ENCODE measurements at regions not wholly inside any gene's neighbourhood (a gene's known extent, or its start where the extent isn't known, plus 50 kb on each side); places are given as distances from the start of the nearest gene placed in this dataset.
"Not testable (repeated sequence)": the region's sequence is repeated elsewhere in the genome, so short reads cannot be mapped to it uniquely, and the experiment has no call there.

DNA sequence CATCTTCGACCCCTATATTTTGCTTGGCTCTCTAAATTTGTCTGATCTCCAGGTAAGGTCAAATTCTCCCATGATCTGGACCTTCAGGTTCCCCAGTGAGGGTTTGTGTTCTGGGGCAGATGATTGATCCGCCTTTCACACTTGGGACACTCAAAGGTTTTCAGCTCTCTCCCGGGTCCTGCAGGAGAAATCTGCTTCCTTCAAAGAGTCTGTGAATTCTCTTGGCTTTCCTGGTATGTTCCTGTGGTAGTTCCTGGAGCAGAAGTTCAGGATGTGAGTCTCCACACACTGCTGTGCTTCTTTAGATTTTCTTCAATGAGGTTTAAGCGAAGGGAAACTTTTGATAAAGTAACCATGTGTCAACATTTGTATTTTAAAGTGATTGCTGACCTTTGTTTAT is 318.0 kb downstream of the TAF11L14 start:
- Histone ChIP-seq H3K4me3 (ENCODE audit: low read depth, low read length) (no peak overlapping the region), H3K4me1 (no peaks in the 10 kb centered on the region), H3K9me3 (no peaks in the 10 kb centered on the region), H3K27me3 (no peaks in the 10 kb centered on the region), H3K36me3 (no peaks in the 10 kb centered on the region)
- DNase-seq, result no peak
- TF ChIP-seq, protein P1, sequence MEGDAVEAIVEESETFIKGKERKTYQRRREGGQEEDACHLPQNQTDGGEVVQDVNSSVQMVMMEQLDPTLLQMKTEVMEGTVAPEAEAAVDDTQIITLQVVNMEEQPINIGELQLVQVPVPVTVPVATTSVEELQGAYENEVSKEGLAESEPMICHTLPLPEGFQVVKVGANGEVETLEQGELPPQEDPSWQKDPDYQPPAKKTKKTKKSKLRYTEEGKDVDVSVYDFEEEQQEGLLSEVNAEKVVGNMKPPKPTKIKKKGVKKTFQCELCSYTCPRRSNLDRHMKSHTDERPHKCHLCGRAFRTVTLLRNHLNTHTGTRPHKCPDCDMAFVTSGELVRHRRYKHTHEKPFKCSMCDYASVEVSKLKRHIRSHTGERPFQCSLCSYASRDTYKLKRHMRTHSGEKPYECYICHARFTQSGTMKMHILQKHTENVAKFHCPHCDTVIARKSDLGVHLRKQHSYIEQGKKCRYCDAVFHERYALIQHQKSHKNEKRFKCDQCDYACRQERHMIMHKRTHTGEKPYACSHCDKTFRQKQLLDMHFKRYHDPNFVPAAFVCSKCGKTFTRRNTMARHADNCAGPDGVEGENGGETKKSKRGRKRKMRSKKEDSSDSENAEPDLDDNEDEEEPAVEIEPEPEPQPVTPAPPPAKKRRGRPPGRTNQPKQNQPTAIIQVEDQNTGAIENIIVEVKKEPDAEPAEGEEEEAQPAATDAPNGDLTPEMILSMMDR (IDR thresholded peaks at IDR 0.05; ENCODE audit: low read depth, low read length), result no peak

DNA sequence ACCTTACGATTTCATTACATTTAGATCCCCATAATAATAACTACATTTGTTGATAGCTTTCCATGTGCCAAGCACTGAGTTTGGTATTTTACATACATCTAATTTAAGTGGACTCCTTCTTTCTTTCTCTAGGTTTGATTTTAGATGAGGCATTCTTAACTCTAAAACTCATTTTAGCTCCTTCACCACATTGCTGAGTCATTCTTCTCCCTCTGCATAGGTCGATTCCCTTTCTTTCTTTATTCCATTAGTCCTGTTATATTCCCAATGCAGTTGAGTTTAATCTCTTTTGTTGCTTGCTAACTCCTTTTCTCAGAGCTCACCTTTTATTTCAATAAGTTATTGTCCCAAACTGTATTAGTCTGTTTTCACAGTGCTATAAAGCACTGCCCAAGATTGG is 329.8 kb downstream of the TAF11L14 start:
- Histone ChIP-seq H3K36me3 (no peaks in the 10 kb centered on the region), H3K9me3 (no peaks in the 10 kb centered on the region), H3K4me1 (no peaks in the 10 kb centered on the region), H3K4me3 (ENCODE audit: low read depth, low read length) (no peak overlapping the region), H3K27me3 (no peaks in the 10 kb centered on the region)
- no peak for DNase-seq
- TF ChIP-seq, protein P1 (IDR thresholded peaks at IDR 0.05; ENCODE audit: low read depth, low read length), result no peak

DNA sequence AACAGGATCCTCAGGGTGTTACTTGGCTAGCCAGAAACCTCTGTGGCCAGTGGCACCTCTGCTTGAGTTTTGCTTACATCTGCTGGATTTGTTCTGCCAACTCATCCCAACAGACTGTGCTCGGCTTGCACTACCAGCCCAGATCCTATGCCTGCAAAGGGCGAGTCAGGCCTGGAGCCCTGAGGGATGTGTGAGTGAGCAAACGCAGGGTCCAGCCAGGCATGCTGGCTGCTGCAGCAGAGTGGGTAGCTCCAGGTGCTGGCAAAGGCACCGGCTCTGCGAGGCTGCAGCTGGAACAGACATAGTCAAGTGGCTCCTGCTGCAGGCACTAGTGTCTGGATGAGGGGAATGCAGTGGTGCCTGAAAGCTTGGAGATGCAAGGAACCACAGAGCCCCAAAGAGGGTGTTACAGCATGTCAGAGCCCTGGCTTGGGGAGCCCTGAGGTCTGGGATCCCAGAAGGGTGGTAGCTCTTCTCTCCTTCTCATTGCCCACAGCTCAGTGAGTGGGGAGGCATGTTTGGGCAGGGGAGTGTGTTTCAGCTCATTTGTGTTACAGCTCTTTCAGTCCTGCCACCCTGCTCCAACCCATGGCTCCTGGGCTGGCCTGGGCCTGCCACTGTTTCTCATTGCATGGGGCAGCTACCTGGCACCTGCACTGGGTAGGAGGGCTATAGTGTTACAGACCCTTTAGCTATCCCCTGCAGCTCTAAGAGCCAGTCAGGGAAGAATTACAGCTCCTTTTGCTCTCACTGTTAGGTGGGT is 332.6 kb downstream of the TAF11L14 start:
- Histone ChIP-seq H3K27me3 (no peaks in the 10 kb centered on the region), H3K4me3 (ENCODE audit: low read depth, low read length) (no peak overlapping the region), H3K36me3 (no peaks in the 10 kb centered on the region), H3K4me1 (no peaks in the 10 kb centered on the region), H3K9me3 (no peaks in the 10 kb centered on the region)
- TF ChIP-seq, protein P1 (IDR thresholded peaks at IDR 0.05; ENCODE audit: low read depth, low read length), result no peak
- DNase-seq, result no peak

DNA sequence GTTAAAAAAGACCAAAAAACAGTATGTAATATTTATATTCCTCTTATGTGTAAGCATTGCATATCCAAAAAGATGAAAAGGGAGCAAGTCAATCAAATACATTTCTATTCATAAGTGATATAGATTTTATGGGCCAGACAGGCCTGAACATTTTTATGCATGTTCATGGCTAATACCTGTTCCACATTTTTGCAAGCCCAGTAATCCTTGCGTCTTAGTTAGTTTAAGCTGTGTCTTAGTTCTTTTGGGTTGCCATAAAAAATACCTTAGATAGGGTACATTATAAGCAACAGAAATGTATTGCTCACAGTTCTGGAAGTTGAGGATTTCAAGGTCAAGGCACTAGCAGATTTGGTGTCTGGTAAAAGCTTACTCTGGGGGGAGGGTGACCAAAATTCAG is 342.1 kb downstream of the TAF11L14 start:
- Histone ChIP-seq H3K36me3 (no peaks in the 10 kb centered on the region), H3K4me1 (no peaks in the 10 kb centered on the region), H3K4me3 (ENCODE audit: low read depth, low read length) (no peak overlapping the region), H3K27me3 (no peaks in the 10 kb centered on the region), H3K9me3 (no peaks in the 10 kb centered on the region)
- no peak for DNase-seq
- TF ChIP-seq, protein P1 (IDR thresholded peaks at IDR 0.05; ENCODE audit: low read depth, low read length), result no peak

DNA sequence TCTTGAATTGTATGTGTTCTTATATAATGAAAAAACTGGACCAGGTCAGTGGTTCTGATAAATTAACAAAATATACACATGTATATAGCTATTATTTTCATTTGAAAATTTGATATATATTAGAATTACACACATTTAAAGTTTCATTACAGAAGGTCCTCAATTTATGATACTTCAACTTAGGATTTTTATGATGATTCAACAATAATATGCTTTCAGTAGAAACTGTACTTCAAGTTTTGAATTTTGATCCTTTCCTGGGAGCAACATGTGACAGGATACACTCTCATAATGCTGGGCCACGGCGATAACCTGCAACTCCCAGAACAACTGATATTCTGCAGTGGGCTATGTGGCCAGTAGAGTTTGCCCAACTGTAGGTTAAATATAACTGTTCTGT is 344.7 kb downstream of the TAF11L14 start:
- H3K4me3 ChIP-seq (ENCODE audit: low read depth, low read length), result no peak overlapping the region
- H3K9me3 ChIP-seq, result no peaks in the 10 kb centered on the region

DNA sequence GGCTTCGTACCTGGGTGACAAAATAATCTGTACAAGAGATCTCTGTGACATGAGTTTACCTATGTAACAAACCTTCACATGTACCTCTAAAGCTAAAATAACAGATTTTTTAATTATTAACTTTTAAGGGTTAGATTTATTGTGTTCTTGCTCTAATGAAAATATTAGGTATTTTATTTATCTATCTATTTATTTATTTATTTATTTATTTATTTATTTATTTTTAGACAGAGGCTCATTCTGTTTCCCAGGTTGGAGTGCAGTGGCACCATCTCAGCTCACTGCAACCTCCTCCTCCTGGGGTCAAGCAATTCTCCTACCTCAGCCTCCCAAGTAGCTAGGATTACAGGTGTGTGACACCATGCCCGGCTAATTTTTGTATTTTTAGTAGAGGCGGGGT is 348.4 kb downstream of the TAF11L14 start:
- H3K4me3 ChIP-seq (ENCODE audit: low read depth, low read length); DNase-seq; H3K9me3 ChIP-seq; H3K27me3 ChIP-seq; H3K4me1 ChIP-seq; H3K36me3 ChIP-seq: not testable (repeated sequence)

More for the DNA sequence above, 344.7 kb downstream of the TAF11L14 start:
- H3K36me3 ChIP-seq, result no peaks in the 10 kb centered on the region
- no peaks in the 10 kb centered on the region for H3K27me3 ChIP-seq
- no peak for DNase-seq
- TF ChIP-seq, protein P1 (IDR thresholded peaks at IDR 0.05; ENCODE audit: low read depth, low read length), result no peak
- no peaks in the 10 kb centered on the region for H3K4me1 ChIP-seq
